ENCODE measurements at regions not wholly inside any gene's neighbourhood (a gene's known extent, or its start where the extent isn't known, plus 50 kb on each side); places are given as distances from the start of the nearest gene placed in this dataset.

- peaks cover 0 to 24% (median 0%) of the 10 kb centered on the region in 4 donors for H3K4me1 ChIP-seq
- peaks cover 0 to 9% (median 4%) of the 10 kb centered on the region in 4 donors for H3K9me3 ChIP-seq
- DNase-seq, result peak in 1 of 2 donors; percentile 7
- H3K4me3 ChIP-seq, result no peak overlapping the region
- no peak for TF ChIP-seq CTCF (IDR thresholded peaks at IDR 0.05)
- no peak for TF ChIP-seq EP300 (IDR thresholded peaks at IDR 0.05)
- TF ChIP-seq POLR2A (IDR thresholded peaks at IDR 0.05), result no peak
- TF ChIP-seq POLR2AphosphoS5 (IDR thresholded peaks at IDR 0.05), result no peak
- intact Hi-C loops (cut with DNase I; ENCODE audit: low total_unique reads), result no loop called here
- H3K36me3 ChIP-seq, result no peaks in the 10 kb centered on the region
- no peaks in the 10 kb centered on the region for H3K27me3 ChIP-seq
- no peak overlapping the region for H3K27ac ChIP-seq
- WGBS, 5 donors, result 45 to 78% (median 74%) methylated on average over 1 of the region's 1 CpG
These were observed 130.1 kb downstream of the P2RY1 start for GRCh38 chr3:152964911-152965609.

- no peaks in the 10 kb centered on the region for H3K27me3 ChIP-seq
- no peak overlapping the region for H3K27ac ChIP-seq
- peak in 1 of 2 donors; percentile 12 for DNase-seq
- no peaks in the 10 kb centered on the region for H3K36me3 ChIP-seq
- 50 to 83% (median 72%) methylated on average over 3 of the region's 3 CpGs for WGBS, 5 donors
- peaks cover 0 to 9% (median 4%) of the 10 kb centered on the region in 4 donors for H3K9me3 ChIP-seq
- no peak overlapping the region for H3K4me3 ChIP-seq
- intact Hi-C loops (cut with DNase I; ENCODE audit: low total_unique reads), result no loop called here
- peaks cover 0 to 13% (median 0%) of the 10 kb centered on the region in 4 donors for H3K4me1 ChIP-seq
- TF ChIP-seq POLR2AphosphoS5 (IDR thresholded peaks at IDR 0.05) (no peak), CTCF (IDR thresholded peaks at IDR 0.05) (no peak), EP300 (IDR thresholded peaks at IDR 0.05) (no peak), POLR2A (IDR thresholded peaks at IDR 0.05) (no peak)
These were observed 133.6 kb downstream of the P2RY1 start for GRCh38 chr3:152968388-152969024.

GRCh38 chr3:152969557-152970300, 134.8 kb downstream of the P2RY1 start:
- H3K4me3 ChIP-seq, result no peak overlapping the region
- no peak for TF ChIP-seq EP300 (IDR thresholded peaks at IDR 0.05)
- no peak for TF ChIP-seq POLR2AphosphoS5 (IDR thresholded peaks at IDR 0.05)
- H3K36me3 ChIP-seq, result no peaks in the 10 kb centered on the region
- intact Hi-C loops (cut with DNase I; ENCODE audit: low total_unique reads), result no loop called here
- peaks cover 0 to 9% (median 4%) of the 10 kb centered on the region in 4 donors for H3K9me3 ChIP-seq
- no peak overlapping the region for H3K27ac ChIP-seq
- peaks cover 0 to 3% (median 0%) of the 10 kb centered on the region in 4 donors for H3K4me1 ChIP-seq
- DNase-seq, result no peak
- 57 to 94% (median 83%) methylated on average over 1 of the region's 1 CpG for WGBS, 5 donors
- H3K27me3 ChIP-seq, result no peaks in the 10 kb centered on the region

- H3K27me3 ChIP-seq, result no peaks in the 10 kb centered on the region
- no peak overlapping the region for H3K4me3 ChIP-seq
- H3K4me1 ChIP-seq, result no peaks in the 10 kb centered on the region
- no peak for TF ChIP-seq CTCF (IDR thresholded peaks at IDR 0.05)
- TF ChIP-seq POLR2AphosphoS5 (IDR thresholded peaks at IDR 0.05), result no peak
- no peak for TF ChIP-seq POLR2A (IDR thresholded peaks at IDR 0.05)
- no peak for TF ChIP-seq EP300 (IDR thresholded peaks at IDR 0.05)
- intact Hi-C loops (cut with DNase I; ENCODE audit: low total_unique reads), result no loop called here
- no peak overlapping the region for H3K27ac ChIP-seq
- WGBS, 5 donors, result 81 to 92% (median 90%) methylated on average over 4 of the region's 4 CpGs
- no peak for DNase-seq
- H3K9me3 ChIP-seq, result peaks cover 0 to 9% (median 4%) of the 10 kb centered on the region in 4 donors
- H3K36me3 ChIP-seq, result no peaks in the 10 kb centered on the region
These were observed 135.9 kb downstream of the P2RY1 start for GRCh38 chr3:152970851-152971250.
